ENCODE measurements at regions not wholly inside any gene's neighbourhood (a gene's known extent, or its start where the extent isn't known, plus 50 kb on each side); places are given as distances from the start of the nearest gene placed in this dataset.

DNA sequence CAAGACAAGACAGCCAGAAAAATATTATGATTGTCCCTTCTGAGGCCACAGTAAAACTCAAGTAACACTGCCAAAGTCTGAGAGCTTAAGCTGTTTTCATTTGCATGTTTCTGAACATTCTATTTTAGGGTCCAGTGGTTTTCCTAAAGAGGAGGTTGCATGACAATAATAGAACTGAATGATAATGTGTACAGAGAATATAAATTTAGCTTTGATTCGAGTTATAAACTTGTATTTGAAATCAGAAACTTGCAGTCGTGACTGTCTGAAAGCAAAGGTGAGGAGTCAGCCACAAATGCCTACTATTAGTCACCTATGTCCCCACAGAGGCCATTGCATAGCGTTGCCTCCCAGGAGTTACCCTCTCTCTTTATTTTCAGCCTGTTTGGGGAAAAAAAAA is 363.1 kb upstream of the ADGRL2 start:
- TF ChIP-seq, protein P1, sequence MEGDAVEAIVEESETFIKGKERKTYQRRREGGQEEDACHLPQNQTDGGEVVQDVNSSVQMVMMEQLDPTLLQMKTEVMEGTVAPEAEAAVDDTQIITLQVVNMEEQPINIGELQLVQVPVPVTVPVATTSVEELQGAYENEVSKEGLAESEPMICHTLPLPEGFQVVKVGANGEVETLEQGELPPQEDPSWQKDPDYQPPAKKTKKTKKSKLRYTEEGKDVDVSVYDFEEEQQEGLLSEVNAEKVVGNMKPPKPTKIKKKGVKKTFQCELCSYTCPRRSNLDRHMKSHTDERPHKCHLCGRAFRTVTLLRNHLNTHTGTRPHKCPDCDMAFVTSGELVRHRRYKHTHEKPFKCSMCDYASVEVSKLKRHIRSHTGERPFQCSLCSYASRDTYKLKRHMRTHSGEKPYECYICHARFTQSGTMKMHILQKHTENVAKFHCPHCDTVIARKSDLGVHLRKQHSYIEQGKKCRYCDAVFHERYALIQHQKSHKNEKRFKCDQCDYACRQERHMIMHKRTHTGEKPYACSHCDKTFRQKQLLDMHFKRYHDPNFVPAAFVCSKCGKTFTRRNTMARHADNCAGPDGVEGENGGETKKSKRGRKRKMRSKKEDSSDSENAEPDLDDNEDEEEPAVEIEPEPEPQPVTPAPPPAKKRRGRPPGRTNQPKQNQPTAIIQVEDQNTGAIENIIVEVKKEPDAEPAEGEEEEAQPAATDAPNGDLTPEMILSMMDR (IDR thresholded peaks at IDR 0.05) = no peak
- TF ChIP-seq ZFX (IDR thresholded peaks at IDR 0.05; ENCODE audit: borderline replicate concordance) = no peak
